MM.1S (cell line): ENCODE measurements at regions not wholly inside any gene's neighbourhood (a gene's known extent, or its start where the extent isn't known, plus 50 kb on each side); places are given as distances from the start of the nearest gene placed in this dataset.

Experiments
- DNase-seq: peaks from one replicate; pipeline ENCODE4 v3.0.0-alpha.2; 2015
- H2AFZ ChIP-seq: fragments of 300-600 bp; sonication (generic); 2 replicates; pipeline ENCODE4 v1.6.0; 2016; ENCODE audit warnings: antibody characterized with exemption, low read length
- H3F3A ChIP-seq: fragments of 300-600 bp; sonication (generic); 2 replicates; pipeline ENCODE4 v1.6.1; 2016; ENCODE audit warnings: mild to moderate bottlenecking, antibody characterized with exemption, low read length, moderate library complexity, mixed read lengths; ENCODE audit not compliant: insufficient read depth
- H3K27ac ChIP-seq: fragments of 300-600 bp; sonication (generic); 2 replicates; pipeline ENCODE4 v1.5.1; 2016; ENCODE audit warnings: mild to moderate bottlenecking, low read length
- H3K27me3 ChIP-seq: fragments of 300-600 bp; sonication (generic); replicated peaks from 2 replicates; pipeline ENCODE4 v1.6.0; 2016; ENCODE audit warnings: low read length; ENCODE audit not compliant: insufficient read depth
- H3K36me3 ChIP-seq: fragments of 300-600 bp; sonication (generic); replicated peaks from 2 replicates; pipeline ENCODE4 v1.6.1; 2016; ENCODE audit warnings: mild to moderate bottlenecking, low read length, mixed read lengths; ENCODE audit not compliant: insufficient read depth
- H3K4me1 ChIP-seq: fragments of 300-600 bp; sonication (generic); 2 replicates; pipeline ENCODE4 v1.6.1; 2016; ENCODE audit warnings: low read length, mixed read lengths
- H3K4me2 ChIP-seq: fragments of 300-600 bp; sonication (generic); 2 replicates; pipeline ENCODE4 v1.6.0; 2016; ENCODE audit warnings: low read depth, low read length
- H3K4me3 ChIP-seq: fragments of 300-600 bp; sonication (generic); 2 replicates; pipeline ENCODE4 v1.5.1; 2016; ENCODE audit warnings: low read length, mixed read lengths
- H3K79me2 ChIP-seq: fragments of 300-600 bp; sonication (generic); 2 replicates; pipeline ENCODE4 v1.6.1; 2016; ENCODE audit warnings: mixed run types, low read length, mixed read lengths
- H3K9ac ChIP-seq: fragments of 300-600 bp; sonication (generic); 2 replicates; pipeline ENCODE4 v1.6.1; 2016; ENCODE audit warnings: low read length, mixed read lengths
- H3K9me2 ChIP-seq: fragments of 300-600 bp; sonication (generic); replicated peaks from 2 replicates; pipeline ENCODE4 v1.6.1; 2016; ENCODE audit warnings: mild to moderate bottlenecking, low read length, mixed read lengths; ENCODE audit not compliant: insufficient read depth
- H3K9me3 ChIP-seq: fragments of 300-600 bp; sonication (generic); replicated peaks from 2 replicates; pipeline ENCODE4 v1.6.1; 2016; ENCODE audit warnings: mild to moderate bottlenecking, low read length, mixed read lengths; ENCODE audit not compliant: insufficient read depth
- H4K20me1 ChIP-seq: fragments of 300-600 bp; sonication (generic); 2 replicates; pipeline ENCODE4 v1.6.1; 2016; ENCODE audit warnings: mild to moderate bottlenecking, low read length, moderate library complexity, mixed read lengths; ENCODE audit not compliant: insufficient read depth
- CTCF ChIP-seq: fragments of 300-600 bp; sonication (generic); IDR thresholded peaks from 2 replicates; pipeline ENCODE4 v1.5.1; 2016; ENCODE audit warnings: antibody characterized with exemption, low read length, mixed read lengths
- EZH2 ChIP-seq: fragments of 300-600 bp; sonication (generic); optimal IDR thresholded peaks from 2 replicates; pipeline ENCODE3; 2017; ENCODE audit warnings: low read depth, mild to moderate bottlenecking, antibody characterized with exemption, low read length, mixed read lengths
- EZH2phosphoT487 ChIP-seq: fragments of 300-600 bp; sonication (generic); IDR thresholded peaks from 2 replicates; pipeline ENCODE4 v1.6.1; 2018; ENCODE audit warnings: antibody characterized with exemption, low read length

DNA sequence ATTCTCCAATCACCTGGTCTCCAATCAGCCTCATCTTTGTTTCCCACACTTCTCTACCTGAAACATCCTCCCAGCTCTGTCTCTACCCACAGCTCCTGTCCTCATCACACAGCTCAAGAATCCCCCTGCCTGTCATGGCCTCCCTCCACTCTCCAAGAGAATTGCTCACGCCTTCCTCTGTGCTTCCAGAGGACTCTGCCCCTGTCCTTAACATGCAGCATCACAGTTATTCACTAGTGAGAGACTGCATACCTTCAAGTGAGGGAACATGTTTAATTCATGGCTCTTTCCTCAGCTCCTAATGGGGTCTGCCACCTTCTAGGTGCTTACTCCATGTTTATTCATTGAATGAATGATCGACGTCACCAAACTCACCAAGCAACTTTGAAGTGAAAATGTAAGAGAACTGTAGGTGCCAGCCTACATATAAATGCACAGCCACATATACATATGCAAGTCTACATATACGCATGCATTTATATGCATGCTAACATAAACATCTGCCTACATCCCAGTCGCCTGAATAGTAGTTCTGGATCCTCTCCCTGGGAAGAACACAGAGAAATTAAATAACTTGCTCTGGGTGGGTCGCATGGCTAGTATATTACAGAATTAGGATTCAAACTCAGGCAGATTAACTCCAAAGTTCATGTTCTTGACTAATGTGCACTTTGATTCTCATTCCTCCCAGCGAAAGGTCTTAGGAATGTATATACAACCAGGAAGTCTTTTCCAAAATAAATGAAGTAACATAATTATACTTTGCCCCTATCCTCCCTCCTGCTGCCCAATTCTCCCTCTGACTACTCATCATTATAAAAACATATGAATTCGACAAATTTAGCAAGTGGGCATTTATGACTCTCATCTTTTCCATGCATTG, 295.6 kb downstream of the MAFB start:
- no peak for TF ChIP-seq CTCF
- no peak for TF ChIP-seq EZH2phosphoT487
- no peak for TF ChIP-seq EZH2
- Histone ChIP-seq H3K9me3 (no peaks in the 10 kb centered on the region), H3K79me2 (no peaks in the 10 kb centered on the region)

DNA sequence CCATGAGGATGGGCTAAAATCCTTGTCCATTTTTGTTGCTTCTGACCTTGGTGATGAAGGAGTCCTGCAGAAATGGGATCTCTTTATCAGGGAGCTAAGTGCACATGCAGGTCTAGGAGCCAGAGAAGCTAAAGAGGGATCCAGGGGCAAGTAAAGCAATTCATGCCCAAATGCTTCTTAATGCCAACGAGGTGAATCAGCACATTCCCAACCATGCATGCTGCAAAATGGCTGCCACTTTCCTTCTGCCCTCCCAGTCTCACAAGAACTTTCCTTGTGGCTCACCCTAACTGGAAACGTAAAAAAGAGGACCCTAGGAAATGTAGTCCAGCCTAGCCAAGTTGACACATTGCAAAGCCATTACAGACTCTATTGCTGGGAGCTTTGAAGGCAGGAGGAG, 298.4 kb downstream of the MAFB start:
- no peaks in the 10 kb centered on the region for H3K9me2 ChIP-seq
- no peaks in the 10 kb centered on the region for H3K79me2 ChIP-seq
- TF ChIP-seq EZH2: no peak
- TF ChIP-seq CTCF: no peak
- TF ChIP-seq EZH2phosphoT487: no peak
- no peaks in the 10 kb centered on the region for H3K9me3 ChIP-seq
- no peak overlapping the region for H3K4me2 ChIP-seq
- H4K20me1 ChIP-seq: no peaks in the 10 kb centered on the region
- no peaks in the 10 kb centered on the region for H3F3A ChIP-seq
- H2AFZ ChIP-seq: no peak overlapping the region
- no peak overlapping the region for H3K9ac ChIP-seq
- H3K27ac ChIP-seq: no peak overlapping the region
- DNase-seq: no peak
- no peaks in the 10 kb centered on the region for H3K27me3 ChIP-seq
- no peaks in the 10 kb centered on the region for H3K36me3 ChIP-seq
- H3K4me3 ChIP-seq: no peak overlapping the region
- H3K4me1 ChIP-seq: no peaks in the 10 kb centered on the region

More for the DNA sequence above, 295.6 kb downstream of the MAFB start:
- Histone ChIP-seq H3K36me3 (no peaks in the 10 kb centered on the region), H3F3A (no peaks in the 10 kb centered on the region), H3K4me1 (no peaks in the 10 kb centered on the region), H2AFZ (no peak overlapping the region), H3K4me2 (no peak overlapping the region), H3K27me3 (no peaks in the 10 kb centered on the region), H3K9me2 (no peaks in the 10 kb centered on the region), H3K4me3 (no peak overlapping the region), H3K9ac (no peak overlapping the region), H3K27ac (no peak overlapping the region), H4K20me1 (no peaks in the 10 kb centered on the region)
- no peak for DNase-seq

DNA sequence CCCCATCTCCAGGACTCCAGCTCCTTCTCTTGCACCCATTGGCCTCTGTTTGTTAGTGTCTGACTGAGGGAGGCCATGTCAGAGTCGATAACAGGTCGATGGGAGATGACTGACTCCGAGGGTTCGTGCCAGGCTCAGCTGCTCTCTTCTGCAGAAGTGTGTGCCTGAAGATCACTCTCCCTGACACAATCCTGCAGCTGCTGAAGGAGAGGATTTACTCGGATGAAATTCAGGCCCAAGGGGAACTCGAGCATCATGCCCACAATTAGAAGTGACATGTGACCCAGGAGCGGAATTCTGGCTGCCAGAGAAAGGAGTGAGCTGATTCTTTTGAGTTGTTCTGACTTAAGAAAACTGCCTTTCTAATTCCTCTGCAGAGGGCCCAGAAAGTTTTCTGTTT, 318.2 kb downstream of the MAFB start:
- Histone ChIP-seq H2AFZ (no peak overlapping the region), H3K9ac (no peak overlapping the region), H3K9me3 (no peaks in the 10 kb centered on the region)

More for the DNA sequence above, 318.2 kb downstream of the MAFB start:
- no peaks in the 10 kb centered on the region for H3K79me2 ChIP-seq
- H3K27me3 ChIP-seq: no peaks in the 10 kb centered on the region
- H3F3A ChIP-seq: no peaks in the 10 kb centered on the region
- no peak for DNase-seq
- TF ChIP-seq CTCF (no peak), EZH2 (no peak), EZH2phosphoT487 (no peak)
- no peak overlapping the region for H3K4me3 ChIP-seq
- H4K20me1 ChIP-seq: no peaks in the 10 kb centered on the region
- H3K4me1 ChIP-seq: no peaks in the 10 kb centered on the region
- H3K4me2 ChIP-seq: no peak overlapping the region
- H3K27ac ChIP-seq: no peak overlapping the region
- H3K9me2 ChIP-seq: no peaks in the 10 kb centered on the region
- no peaks in the 10 kb centered on the region for H3K36me3 ChIP-seq
